Neural progenitor cell (in vitro differentiated cells): ENCODE measurements at regions not wholly inside any gene's neighbourhood (a gene's known extent, or its start where the extent isn't known, plus 50 kb on each side); places are given as distances from the start of the nearest gene placed in this dataset.
A peak's percentile ranks its signal among the peaks of the same experiment; 100 is the strongest.

Experiments used
- DNase-seq: peaks from one replicate; pipeline ENCODE4 v3.0.0-alpha.2; 2016; ENCODE audit warnings: low spot score
- H2AFZ ChIP-seq: fragments of 200-600 bp; sonication (generic); replicated peaks from 2 replicates; pipeline ENCODE4 v1.6.1; 2016; ENCODE audit warnings: antibody characterized with exemption
- H3F3A ChIP-seq: fragments of 200-600 bp; sonication (generic); 2 replicates; pipeline ENCODE4 v1.6.1; 2016; ENCODE audit warnings: antibody characterized with exemption, low read depth
- H3K27ac ChIP-seq: fragments of 200-600 bp; sonication (generic); 2 replicates; pipeline ENCODE4 v1.5.1; 2016; ENCODE audit warnings: mild to moderate bottlenecking
- H3K27me3 ChIP-seq: fragments of 200-600 bp; sonication (generic); 2 replicates; pipeline ENCODE4 v1.6.1; 2016; ENCODE audit warnings: mild to moderate bottlenecking, moderate library complexity
- H3K36me3 ChIP-seq: fragments of 200-600 bp; sonication (generic); 2 replicates; pipeline ENCODE4 v1.5.1; 2016
- H3K4me1 ChIP-seq: fragments of 200-600 bp; sonication (generic); 2 replicates; pipeline ENCODE4 v1.6.1; 2016; ENCODE audit warnings: mixed run types
- H3K4me2 ChIP-seq: fragments of 200-600 bp; sonication (generic); 2 replicates; pipeline ENCODE4 v1.6.1; 2016
- H3K4me3 ChIP-seq: fragments of 200-600 bp; sonication (generic); 2 replicates; pipeline ENCODE4 v1.5.1; 2016
- H3K79me2 ChIP-seq: fragments of 200-600 bp; sonication (generic); 2 replicates; pipeline ENCODE4 v1.6.1; 2016; ENCODE audit warnings: low read depth
- H3K9ac ChIP-seq: fragments of 200-600 bp; sonication (generic); 2 replicates; pipeline ENCODE4 v1.6.1; 2016
- H3K9me3 ChIP-seq: fragments of 200-600 bp; sonication (generic); 2 replicates; pipeline ENCODE4 v1.5.1; 2016; ENCODE audit warnings: low read depth
- H4K20me1 ChIP-seq: fragments of 200-600 bp; sonication (generic); 2 replicates; pipeline ENCODE4 v1.6.1; 2016; ENCODE audit warnings: low read depth
- H3K27ac Mint-ChIP-seq: 3 replicates; pipeline ENCODE4 v1.8.0; 2021; ENCODE audit warnings: mixed read lengths
- H3K27me3 Mint-ChIP-seq: 2 replicates; pipeline ENCODE4 v1.8.0; 2022; ENCODE audit warnings: low read depth, mild to moderate bottlenecking, inconsistent platforms, moderate library complexity, mixed read lengths; ENCODE audit not compliant: insufficient read depth
- H3K36me3 Mint-ChIP-seq: 3 replicates; pipeline ENCODE4 v1.8.0; 2021; ENCODE audit warnings: mixed read lengths
- H3K4me1 Mint-ChIP-seq: 3 replicates; pipeline ENCODE4 v1.8.0; 2021; ENCODE audit warnings: mixed read lengths
- H3K4me3 Mint-ChIP-seq: 3 replicates; pipeline ENCODE4 v1.8.0; 2021; ENCODE audit warnings: mild to moderate bottlenecking, moderate library complexity, mixed read lengths
- H3K9me3 Mint-ChIP-seq: 3 replicates; pipeline ENCODE4 v1.8.0; 2020; ENCODE audit warnings: mixed read lengths
- CTCF ChIP-seq: fragments of 200-600 bp; sonication (generic); IDR thresholded peaks from 2 replicates; pipeline ENCODE4 v1.5.1; 2017; ENCODE audit warnings: antibody characterized with exemption, mild to moderate bottlenecking
- EZH2 ChIP-seq: fragments of 200-600 bp; sonication (generic); IDR thresholded peaks from 2 replicates; pipeline ENCODE4 v1.6.1; 2017; ENCODE audit warnings: antibody characterized with exemption, mild to moderate bottlenecking, moderate library complexity
- EZH2phosphoT487 ChIP-seq: fragments of 200-600 bp; sonication (generic); IDR thresholded peaks from 2 replicates; pipeline ENCODE4 v1.6.1; 2017; ENCODE audit warnings: antibody characterized with exemption

GRCh38 chr3:87581240-87581639 lies 304.9 kb upstream of the POU1F1 start:
- no peak overlapping the region for H3K4me3 Mint-ChIP-seq
- TF ChIP-seq EZH2 (no peak), EZH2phosphoT487 (no peak), CTCF (no peak)

GRCh38 chr3:87576752-87577151 lies 300.4 kb upstream of the POU1F1 start:
- Histone ChIP-seq H3K4me1 (peaks cover 12% of the 10 kb centered on the region), H3K36me3 (no peaks in the 10 kb centered on the region), H2AFZ (no peak overlapping the region), H4K20me1 (no peaks in the 10 kb centered on the region), H3K9me3 (no peaks in the 10 kb centered on the region), H3K27me3 (no peaks in the 10 kb centered on the region), H3K4me2 (no peak overlapping the region), H3K4me3 (no peak overlapping the region), H3K79me2 (no peaks in the 10 kb centered on the region), H3F3A (no peaks in the 10 kb centered on the region), H3K9ac (no peak overlapping the region), H3K27ac (no peak overlapping the region)
- H3K27ac Mint-ChIP-seq: no peak overlapping the region
- DNase-seq: no peak
- no peaks in the 10 kb centered on the region for H3K9me3 Mint-ChIP-seq
- TF ChIP-seq EZH2 (no peak), EZH2phosphoT487 (no peak)
- no peaks in the 10 kb centered on the region for H3K4me1 Mint-ChIP-seq
- no peak overlapping the region for H3K4me3 Mint-ChIP-seq
- H3K36me3 Mint-ChIP-seq: no peaks in the 10 kb centered on the region
- H3K27me3 Mint-ChIP-seq: no peaks in the 10 kb centered on the region

More at GRCh38 chr3:87581240-87581639, 304.9 kb upstream of the POU1F1 start:
- Histone ChIP-seq H3K27ac (no peak overlapping the region), H3K4me1 (no peaks in the 10 kb centered on the region), H3K27me3 (no peaks in the 10 kb centered on the region), H3K79me2 (no peaks in the 10 kb centered on the region), H3K36me3 (no peaks in the 10 kb centered on the region), H4K20me1 (no peaks in the 10 kb centered on the region), H3K9me3 (no peaks in the 10 kb centered on the region), H3K4me3 (no peak overlapping the region), H2AFZ (no peak overlapping the region), H3K9ac (no peak overlapping the region), H3F3A (no peaks in the 10 kb centered on the region), H3K4me2 (no peak overlapping the region)
- H3K36me3 Mint-ChIP-seq: no peaks in the 10 kb centered on the region
- H3K4me1 Mint-ChIP-seq: no peaks in the 10 kb centered on the region
- DNase-seq: no peak
- peaks cover 2% of the 10 kb centered on the region for H3K9me3 Mint-ChIP-seq
- no peak overlapping the region for H3K27ac Mint-ChIP-seq
- no peaks in the 10 kb centered on the region for H3K27me3 Mint-ChIP-seq

- DNase-seq: peak; percentile 16
- Mint-ChIP-seq H3K36me3 (no peaks in the 10 kb centered on the region), H3K4me1 (no peaks in the 10 kb centered on the region), H3K27me3 (no peaks in the 10 kb centered on the region), H3K4me3 (no peak overlapping the region), H3K27ac (no peak overlapping the region), H3K9me3 (no peaks in the 10 kb centered on the region)
- TF ChIP-seq CTCF (no peak), EZH2 (no peak), EZH2phosphoT487 (no peak)
- no peaks in the 10 kb centered on the region for H3F3A ChIP-seq
- H3K9me3 ChIP-seq: no peaks in the 10 kb centered on the region
- H3K36me3 ChIP-seq: no peaks in the 10 kb centered on the region
- no peak overlapping the region for H3K9ac ChIP-seq
- no peak overlapping the region for H2AFZ ChIP-seq
- H3K4me3 ChIP-seq: no peak overlapping the region
- H3K79me2 ChIP-seq: no peaks in the 10 kb centered on the region
- no peaks in the 10 kb centered on the region for H4K20me1 ChIP-seq
- no peaks in the 10 kb centered on the region for H3K27me3 ChIP-seq
- H3K4me2 ChIP-seq: peak overlapping the region; percentile 38
- H3K27ac ChIP-seq: no peak overlapping the region
- H3K4me1 ChIP-seq: peaks cover 12% of the 10 kb centered on the region
Observed at GRCh38 chr3:87575550-87575949, 299.2 kb upstream of the POU1F1 start.

- no peak overlapping the region for H3K4me2 ChIP-seq
- no peak overlapping the region for H3K27ac ChIP-seq
- Mint-ChIP-seq H3K27ac (no peak overlapping the region), H3K4me1 (no peaks in the 10 kb centered on the region), H3K9me3 (no peaks in the 10 kb centered on the region), H3K27me3 (no peaks in the 10 kb centered on the region), H3K4me3 (no peak overlapping the region), H3K36me3 (no peaks in the 10 kb centered on the region)
- H2AFZ ChIP-seq: no peak overlapping the region
- no peaks in the 10 kb centered on the region for H3K4me1 ChIP-seq
- H3K79me2 ChIP-seq: no peaks in the 10 kb centered on the region
- no peak overlapping the region for H3K9ac ChIP-seq
- H3K9me3 ChIP-seq: no peaks in the 10 kb centered on the region
- no peak for DNase-seq
- H3K36me3 ChIP-seq: no peaks in the 10 kb centered on the region
- no peak for TF ChIP-seq EZH2phosphoT487
- TF ChIP-seq CTCF: no peak
- no peak for TF ChIP-seq EZH2
- H3K4me3 ChIP-seq: no peak overlapping the region
- no peaks in the 10 kb centered on the region for H3K27me3 ChIP-seq
- no peaks in the 10 kb centered on the region for H3F3A ChIP-seq
- H4K20me1 ChIP-seq: no peaks in the 10 kb centered on the region
Observed at GRCh38 chr3:87568331-87568730, 291.9 kb upstream of the POU1F1 start.
